Neural progenitor cell (in vitro differentiated cells): ENCODE measurements at regions not wholly inside any gene's neighbourhood (a gene's known extent, or its start where the extent isn't known, plus 50 kb on each side); places are given as distances from the start of the nearest gene placed in this dataset.

Source experiments
- DNase-seq: peaks from one replicate; pipeline ENCODE4 v3.0.0-alpha.2; 2016; ENCODE audit warnings: low spot score
- H2AFZ ChIP-seq: fragments of 200-600 bp; sonication (generic); replicated peaks from 2 replicates; pipeline ENCODE4 v1.6.1; 2016; ENCODE audit warnings: antibody characterized with exemption
- H3F3A ChIP-seq: fragments of 200-600 bp; sonication (generic); 2 replicates; pipeline ENCODE4 v1.6.1; 2016; ENCODE audit warnings: antibody characterized with exemption, low read depth
- H3K27ac ChIP-seq: fragments of 200-600 bp; sonication (generic); 2 replicates; pipeline ENCODE4 v1.5.1; 2016; ENCODE audit warnings: mild to moderate bottlenecking
- H3K27me3 ChIP-seq: fragments of 200-600 bp; sonication (generic); 2 replicates; pipeline ENCODE4 v1.6.1; 2016; ENCODE audit warnings: mild to moderate bottlenecking, moderate library complexity
- H3K36me3 ChIP-seq: fragments of 200-600 bp; sonication (generic); 2 replicates; pipeline ENCODE4 v1.5.1; 2016
- H3K4me1 ChIP-seq: fragments of 200-600 bp; sonication (generic); 2 replicates; pipeline ENCODE4 v1.6.1; 2016; ENCODE audit warnings: mixed run types
- H3K4me2 ChIP-seq: fragments of 200-600 bp; sonication (generic); 2 replicates; pipeline ENCODE4 v1.6.1; 2016
- H3K4me3 ChIP-seq: fragments of 200-600 bp; sonication (generic); 2 replicates; pipeline ENCODE4 v1.5.1; 2016
- H3K79me2 ChIP-seq: fragments of 200-600 bp; sonication (generic); 2 replicates; pipeline ENCODE4 v1.6.1; 2016; ENCODE audit warnings: low read depth
- H3K9ac ChIP-seq: fragments of 200-600 bp; sonication (generic); 2 replicates; pipeline ENCODE4 v1.6.1; 2016
- H3K9me3 ChIP-seq: fragments of 200-600 bp; sonication (generic); 2 replicates; pipeline ENCODE4 v1.5.1; 2016; ENCODE audit warnings: low read depth
- H4K20me1 ChIP-seq: fragments of 200-600 bp; sonication (generic); 2 replicates; pipeline ENCODE4 v1.6.1; 2016; ENCODE audit warnings: low read depth
- H3K27ac Mint-ChIP-seq: 3 replicates; pipeline ENCODE4 v1.8.0; 2021; ENCODE audit warnings: mixed read lengths
- H3K27me3 Mint-ChIP-seq: 2 replicates; pipeline ENCODE4 v1.8.0; 2022; ENCODE audit warnings: low read depth, mild to moderate bottlenecking, inconsistent platforms, moderate library complexity, mixed read lengths; ENCODE audit not compliant: insufficient read depth
- H3K36me3 Mint-ChIP-seq: 3 replicates; pipeline ENCODE4 v1.8.0; 2021; ENCODE audit warnings: mixed read lengths
- H3K4me1 Mint-ChIP-seq: 3 replicates; pipeline ENCODE4 v1.8.0; 2021; ENCODE audit warnings: mixed read lengths
- H3K4me3 Mint-ChIP-seq: 3 replicates; pipeline ENCODE4 v1.8.0; 2021; ENCODE audit warnings: mild to moderate bottlenecking, moderate library complexity, mixed read lengths
- H3K9me3 Mint-ChIP-seq: 3 replicates; pipeline ENCODE4 v1.8.0; 2020; ENCODE audit warnings: mixed read lengths
- CTCF ChIP-seq: fragments of 200-600 bp; sonication (generic); IDR thresholded peaks from 2 replicates; pipeline ENCODE4 v1.5.1; 2017; ENCODE audit warnings: antibody characterized with exemption, mild to moderate bottlenecking
- EZH2 ChIP-seq: fragments of 200-600 bp; sonication (generic); IDR thresholded peaks from 2 replicates; pipeline ENCODE4 v1.6.1; 2017; ENCODE audit warnings: antibody characterized with exemption, mild to moderate bottlenecking, moderate library complexity
- EZH2phosphoT487 ChIP-seq: fragments of 200-600 bp; sonication (generic); IDR thresholded peaks from 2 replicates; pipeline ENCODE4 v1.6.1; 2017; ENCODE audit warnings: antibody characterized with exemption

GRCh38 chr16:86671486-86672178 is 93.3 kb downstream of the FOXL1 start:
- Histone ChIP-seq H3K9ac (no peak overlapping the region), H3F3A (peaks cover 16% of the 10 kb centered on the region), H2AFZ (peak overlapping the region; percentile 57), H3K27me3 (peaks cover 6% of the 10 kb centered on the region), H3K4me1 (peaks cover 31% of the 10 kb centered on the region), H3K27ac (no peak overlapping the region), H3K9me3 (no peaks in the 10 kb centered on the region), H3K4me2 (no peak overlapping the region), H3K79me2 (no peaks in the 10 kb centered on the region), H3K36me3 (no peaks in the 10 kb centered on the region), H3K4me3 (no peak overlapping the region), H4K20me1 (no peaks in the 10 kb centered on the region)
- Mint-ChIP-seq H3K27me3 (peaks cover 19% of the 10 kb centered on the region), H3K4me3 (no peak overlapping the region), H3K36me3 (no peaks in the 10 kb centered on the region), H3K9me3 (peaks cover 3% of the 10 kb centered on the region), H3K4me1 (peaks cover 38% of the 10 kb centered on the region), H3K27ac (peak overlapping the region; percentile 33)
- no peak for TF ChIP-seq CTCF
- no peak for TF ChIP-seq EZH2phosphoT487
- TF ChIP-seq EZH2 = no peak
- DNase-seq = no peak

GRCh38 chr16:86672179-86672863 is 94.0 kb downstream of the FOXL1 start:
- H3K4me2 ChIP-seq = no peak overlapping the region
- no peaks in the 10 kb centered on the region for H3K36me3 ChIP-seq
- DNase-seq = no peak
- no peaks in the 10 kb centered on the region for H3K9me3 ChIP-seq
- Mint-ChIP-seq H3K4me1 (peaks cover 38% of the 10 kb centered on the region), H3K36me3 (no peaks in the 10 kb centered on the region), H3K27me3 (peaks cover 19% of the 10 kb centered on the region), H3K27ac (no peak overlapping the region), H3K9me3 (peaks cover 3% of the 10 kb centered on the region), H3K4me3 (no peak overlapping the region)
- peaks cover 31% of the 10 kb centered on the region for H3K4me1 ChIP-seq
- no peak overlapping the region for H3K9ac ChIP-seq
- no peaks in the 10 kb centered on the region for H4K20me1 ChIP-seq
- H3K27me3 ChIP-seq = peaks cover 6% of the 10 kb centered on the region
- H2AFZ ChIP-seq = peak overlapping the region; percentile 57
- no peaks in the 10 kb centered on the region for H3K79me2 ChIP-seq
- TF ChIP-seq EZH2phosphoT487 (no peak), EZH2 (no peak), CTCF (no peak)
- H3K4me3 ChIP-seq = no peak overlapping the region
- H3F3A ChIP-seq = peaks cover 16% of the 10 kb centered on the region
- no peak overlapping the region for H3K27ac ChIP-seq

- no peak for DNase-seq
- no peaks in the 10 kb centered on the region for H3K9me3 ChIP-seq
- TF ChIP-seq CTCF (no peak), EZH2 (no peak), EZH2phosphoT487 (no peak)
- Mint-ChIP-seq H3K36me3 (no peaks in the 10 kb centered on the region), H3K27ac (no peak overlapping the region), H3K4me1 (peaks cover 34% of the 10 kb centered on the region), H3K9me3 (no peaks in the 10 kb centered on the region), H3K4me3 (no peak overlapping the region), H3K27me3 (peaks cover 19% of the 10 kb centered on the region)
- no peaks in the 10 kb centered on the region for H4K20me1 ChIP-seq
- peaks cover 6% of the 10 kb centered on the region for H3K27me3 ChIP-seq
- H3K27ac ChIP-seq = no peak overlapping the region
- H2AFZ ChIP-seq = no peak overlapping the region
- H3K4me1 ChIP-seq = peaks cover 30% of the 10 kb centered on the region
- peaks cover 16% of the 10 kb centered on the region for H3F3A ChIP-seq
- H3K36me3 ChIP-seq = no peaks in the 10 kb centered on the region
- no peaks in the 10 kb centered on the region for H3K79me2 ChIP-seq
- no peak overlapping the region for H3K9ac ChIP-seq
- H3K4me3 ChIP-seq = no peak overlapping the region
- no peak overlapping the region for H3K4me2 ChIP-seq
Observed at GRCh38 chr16:86673090-86673955, 95.0 kb downstream of the FOXL1 start.
